ENCODE measurements at regions not wholly inside any gene's neighbourhood (a gene's known extent, or its start where the extent isn't known, plus 50 kb on each side); places are given as distances from the start of the nearest gene placed in this dataset.

- WGBS, 2 donors, result 29 to 54% methylated on average over 1 of the region's 1 CpG
Measured at GRCh38 chr1:222136869-222137268, 395.0 kb upstream of the DUSP10 start.

DNA sequence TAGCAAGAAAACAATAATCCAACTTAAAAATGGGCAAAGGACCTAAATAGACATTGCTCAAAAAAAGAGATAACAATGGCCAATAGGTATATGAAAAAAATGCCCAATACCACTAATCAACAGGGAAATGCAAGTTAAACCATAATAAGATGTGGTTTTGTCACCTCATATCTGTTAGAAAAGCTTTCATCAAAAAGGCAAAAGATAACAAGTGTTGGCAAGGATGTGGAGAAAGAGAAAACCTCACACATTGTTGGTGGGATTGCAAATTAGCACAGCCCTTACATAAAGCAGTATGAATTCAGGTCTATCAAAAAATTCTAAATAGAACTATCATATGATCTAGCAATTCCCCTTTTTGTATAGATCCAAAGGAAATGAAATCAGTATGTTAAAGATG is 387.2 kb upstream of the DUSP10 start:
- Histone ChIP-seq H3K36me3 (no peaks in the 10 kb centered on the region), H3K4me3 (no peak overlapping the region), H3K27ac (no peak overlapping the region), H3K27me3 (no peaks in the 10 kb centered on the region), H3K4me1 (no peaks in the 10 kb centered on the region), H3K9me3 (no peaks in the 10 kb centered on the region)
- DNase-seq (no peak), ATAC-seq (no peak), FAIRE-seq (no peak)
- intact Hi-C loops (cut with DNase I), result no loop called here
- TF ChIP-seq, protein P1, sequence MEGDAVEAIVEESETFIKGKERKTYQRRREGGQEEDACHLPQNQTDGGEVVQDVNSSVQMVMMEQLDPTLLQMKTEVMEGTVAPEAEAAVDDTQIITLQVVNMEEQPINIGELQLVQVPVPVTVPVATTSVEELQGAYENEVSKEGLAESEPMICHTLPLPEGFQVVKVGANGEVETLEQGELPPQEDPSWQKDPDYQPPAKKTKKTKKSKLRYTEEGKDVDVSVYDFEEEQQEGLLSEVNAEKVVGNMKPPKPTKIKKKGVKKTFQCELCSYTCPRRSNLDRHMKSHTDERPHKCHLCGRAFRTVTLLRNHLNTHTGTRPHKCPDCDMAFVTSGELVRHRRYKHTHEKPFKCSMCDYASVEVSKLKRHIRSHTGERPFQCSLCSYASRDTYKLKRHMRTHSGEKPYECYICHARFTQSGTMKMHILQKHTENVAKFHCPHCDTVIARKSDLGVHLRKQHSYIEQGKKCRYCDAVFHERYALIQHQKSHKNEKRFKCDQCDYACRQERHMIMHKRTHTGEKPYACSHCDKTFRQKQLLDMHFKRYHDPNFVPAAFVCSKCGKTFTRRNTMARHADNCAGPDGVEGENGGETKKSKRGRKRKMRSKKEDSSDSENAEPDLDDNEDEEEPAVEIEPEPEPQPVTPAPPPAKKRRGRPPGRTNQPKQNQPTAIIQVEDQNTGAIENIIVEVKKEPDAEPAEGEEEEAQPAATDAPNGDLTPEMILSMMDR (IDR thresholded peaks at IDR 0.05), result no peak

More at GRCh38 chr1:222136869-222137268, 395.0 kb upstream of the DUSP10 start:
- peaks cover 0 to 4% (median 0%) of the 10 kb centered on the region in 3 donors for H3K4me1 ChIP-seq
- TF ChIP-seq, protein P1 (IDR thresholded peaks at IDR 0.05), result no peak
- H3K27ac ChIP-seq, result no peak overlapping the region
- DNase-seq, result no peak
- no peak overlapping the region for H3K4me3 ChIP-seq
- FAIRE-seq, result peak; percentile 59
- intact Hi-C loops (cut with DNase I), result no loop called here
- H3K9me3 ChIP-seq, result no peaks in the 10 kb centered on the region
- ATAC-seq, result peak in 1 of 4 donors; percentile 30
- no peaks in the 10 kb centered on the region for H3K27me3 ChIP-seq
- H3K36me3 ChIP-seq, result no peaks in the 10 kb centered on the region

- no peak overlapping the region for H3K27ac ChIP-seq
- WGBS, 2 donors, result 75 to 76% methylated on average over 3 of the region's 3 CpGs
- DNase-seq (no peak), FAIRE-seq (no peak), ATAC-seq (no peak)
- no peaks in the 10 kb centered on the region for H3K27me3 ChIP-seq
- intact Hi-C loops (cut with DNase I), result no loop called here
- H3K4me3 ChIP-seq, result no peak overlapping the region
- H3K4me1 ChIP-seq, result no peaks in the 10 kb centered on the region
- TF ChIP-seq, protein P1 (IDR thresholded peaks at IDR 0.05), result no peak
- H3K9me3 ChIP-seq, result no peaks in the 10 kb centered on the region
- H3K36me3 ChIP-seq, result no peaks in the 10 kb centered on the region
Measured at GRCh38 chr1:222127526-222128152, 385.8 kb upstream of the DUSP10 start.

DNA sequence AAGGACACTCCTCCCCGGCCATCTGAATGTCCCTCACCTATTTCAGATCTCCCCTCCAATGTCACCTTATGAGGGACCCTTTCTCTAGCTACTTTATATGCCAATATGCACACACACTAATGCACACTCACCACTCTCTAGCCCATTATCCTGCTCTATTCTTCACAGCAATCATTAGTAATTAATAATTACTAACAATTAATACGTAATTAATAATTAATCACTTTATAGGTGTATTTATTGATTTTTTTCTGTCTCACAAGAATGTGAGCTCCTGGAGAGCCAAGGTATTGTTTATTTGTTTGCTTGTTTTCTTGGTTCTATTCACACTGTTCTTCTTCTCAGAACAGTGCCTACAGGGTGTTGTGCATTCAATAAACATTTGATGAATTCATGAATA is 385.2 kb upstream of the DUSP10 start:
- ATAC-seq (no peak), DNase-seq (no peak), FAIRE-seq (no peak)
- no peaks in the 10 kb centered on the region for H3K36me3 ChIP-seq
- H3K9me3 ChIP-seq, result no peaks in the 10 kb centered on the region
- no peak overlapping the region for H3K27ac ChIP-seq
- 34 to 38% methylated on average over 2 of the region's 2 CpGs for WGBS, 2 donors
- no peaks in the 10 kb centered on the region for H3K27me3 ChIP-seq
- TF ChIP-seq, protein P1 (IDR thresholded peaks at IDR 0.05), result no peak
- no peak overlapping the region for H3K4me3 ChIP-seq
- H3K4me1 ChIP-seq, result no peaks in the 10 kb centered on the region
- intact Hi-C loops (cut with DNase I), result no loop called here

- H3K27me3 ChIP-seq, result no peaks in the 10 kb centered on the region
- H3K9me3 ChIP-seq, result no peaks in the 10 kb centered on the region
- ATAC-seq (no peak), FAIRE-seq (no peak), DNase-seq (no peak)
- no peak overlapping the region for H3K4me3 ChIP-seq
- 62% methylated on average over 4 of the region's 4 CpGs for WGBS, 2 donors
- H3K4me1 ChIP-seq, result no peaks in the 10 kb centered on the region
- intact Hi-C loops (cut with DNase I), result no loop called here
- no peak overlapping the region for H3K27ac ChIP-seq
- TF ChIP-seq, protein P1 (IDR thresholded peaks at IDR 0.05), result no peak
- H3K36me3 ChIP-seq, result no peaks in the 10 kb centered on the region
Measured at GRCh38 chr1:222126052-222126451, 384.2 kb upstream of the DUSP10 start.
